Progenitor cell of endocrine pancreas (in vitro differentiated cells): ENCODE measurements at regions not wholly inside any gene's neighbourhood (a gene's known extent, or its start where the extent isn't known, plus 50 kb on each side); places are given as distances from the start of the nearest gene placed in this dataset.

Experiments
- DNase-seq: peaks from one replicate; pipeline ENCODE4 v3.0.0; 2021; ENCODE audit warnings: low spot score; ENCODE audit not compliant: unreplicated experiment
- H3K27ac Mint-ChIP-seq: 2 replicates; pipeline ENCODE4 v1.8.0; 2021; ENCODE audit warnings: mild to moderate bottlenecking, moderate library complexity, mixed read lengths
- H3K27me3 Mint-ChIP-seq: 2 replicates; pipeline ENCODE4 v1.8.0; 2021; ENCODE audit warnings: mixed read lengths
- H3K36me3 Mint-ChIP-seq: 2 replicates; pipeline ENCODE4 v1.8.0; 2022; ENCODE audit warnings: mixed read lengths; ENCODE audit not compliant: insufficient read depth
- H3K4me1 Mint-ChIP-seq: 2 replicates; pipeline ENCODE4 v1.8.0; 2021; ENCODE audit warnings: low read depth, mixed read lengths
- H3K4me3 Mint-ChIP-seq: 2 replicates; pipeline ENCODE4 v1.8.0; 2021; ENCODE audit warnings: low read depth, mild to moderate bottlenecking, moderate library complexity, mixed read lengths
- H3K9me3 Mint-ChIP-seq: 2 replicates; pipeline ENCODE4 v1.8.0; 2021; ENCODE audit warnings: low read depth, mixed read lengths
- TF ChIP-seq, protein P1 (sequence below): fragments of 200-600 bp; sonication (generic); IDR thresholded peaks from one replicate; pipeline ENCODE4 v1.5.0; 2021; ENCODE audit warnings: antibody characterized with exemption, mild to moderate bottlenecking; ENCODE audit not compliant: unreplicated experiment

DNA sequence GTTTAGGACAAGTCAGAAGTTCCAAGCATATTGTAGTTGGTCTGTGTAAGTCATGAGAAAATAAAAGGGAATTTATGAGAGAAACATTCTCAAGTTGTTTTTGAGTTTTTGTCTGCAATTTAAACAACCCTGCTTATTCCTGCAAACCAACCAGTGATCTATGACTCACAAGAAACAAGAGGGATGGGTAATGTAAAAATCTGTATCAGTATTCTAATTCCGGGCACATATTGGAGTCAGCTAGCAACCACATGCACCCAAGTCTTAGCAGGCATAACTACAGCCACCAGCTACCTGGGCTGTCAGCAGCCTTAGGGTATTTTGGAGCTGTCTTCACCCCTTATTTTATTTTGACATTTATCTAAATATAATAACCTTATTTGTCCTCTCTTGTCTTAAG, 128.7 kb upstream of the APC start:
- DNase-seq = no peak
- Mint-ChIP-seq H3K9me3 (no peaks in the 10 kb centered on the region), H3K4me3 (no peak overlapping the region), H3K27me3 (no peaks in the 10 kb centered on the region), H3K36me3 (no peaks in the 10 kb centered on the region), H3K4me1 (peaks cover 3% of the 10 kb centered on the region), H3K27ac (no peak overlapping the region)
- TF ChIP-seq, protein P1, sequence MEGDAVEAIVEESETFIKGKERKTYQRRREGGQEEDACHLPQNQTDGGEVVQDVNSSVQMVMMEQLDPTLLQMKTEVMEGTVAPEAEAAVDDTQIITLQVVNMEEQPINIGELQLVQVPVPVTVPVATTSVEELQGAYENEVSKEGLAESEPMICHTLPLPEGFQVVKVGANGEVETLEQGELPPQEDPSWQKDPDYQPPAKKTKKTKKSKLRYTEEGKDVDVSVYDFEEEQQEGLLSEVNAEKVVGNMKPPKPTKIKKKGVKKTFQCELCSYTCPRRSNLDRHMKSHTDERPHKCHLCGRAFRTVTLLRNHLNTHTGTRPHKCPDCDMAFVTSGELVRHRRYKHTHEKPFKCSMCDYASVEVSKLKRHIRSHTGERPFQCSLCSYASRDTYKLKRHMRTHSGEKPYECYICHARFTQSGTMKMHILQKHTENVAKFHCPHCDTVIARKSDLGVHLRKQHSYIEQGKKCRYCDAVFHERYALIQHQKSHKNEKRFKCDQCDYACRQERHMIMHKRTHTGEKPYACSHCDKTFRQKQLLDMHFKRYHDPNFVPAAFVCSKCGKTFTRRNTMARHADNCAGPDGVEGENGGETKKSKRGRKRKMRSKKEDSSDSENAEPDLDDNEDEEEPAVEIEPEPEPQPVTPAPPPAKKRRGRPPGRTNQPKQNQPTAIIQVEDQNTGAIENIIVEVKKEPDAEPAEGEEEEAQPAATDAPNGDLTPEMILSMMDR = no peak

GRCh38 chr5:112612663-112613062, 125.0 kb upstream of the APC start:
- no peaks in the 10 kb centered on the region for H3K36me3 Mint-ChIP-seq
- H3K4me3 Mint-ChIP-seq = no peak overlapping the region
- H3K27me3 Mint-ChIP-seq = no peaks in the 10 kb centered on the region
- no peak for DNase-seq
- TF ChIP-seq, protein P1 = no peak
- H3K9me3 Mint-ChIP-seq = no peaks in the 10 kb centered on the region
- H3K27ac Mint-ChIP-seq = no peak overlapping the region
- no peaks in the 10 kb centered on the region for H3K4me1 Mint-ChIP-seq

- no peak for DNase-seq
- H3K36me3 Mint-ChIP-seq = no peaks in the 10 kb centered on the region
- H3K27ac Mint-ChIP-seq = no peak overlapping the region
- no peak overlapping the region for H3K4me3 Mint-ChIP-seq
- H3K4me1 Mint-ChIP-seq = no peaks in the 10 kb centered on the region
- no peaks in the 10 kb centered on the region for H3K9me3 Mint-ChIP-seq
- TF ChIP-seq, protein P1 = no peak
- no peaks in the 10 kb centered on the region for H3K27me3 Mint-ChIP-seq
Observed at GRCh38 chr5:112614285-112614684, 123.4 kb upstream of the APC start.

- no peaks in the 10 kb centered on the region for H3K36me3 Mint-ChIP-seq
- H3K27me3 Mint-ChIP-seq = no peaks in the 10 kb centered on the region
- TF ChIP-seq, protein P1 = no peak
- no peaks in the 10 kb centered on the region for H3K9me3 Mint-ChIP-seq
- H3K4me1 Mint-ChIP-seq = no peaks in the 10 kb centered on the region
- no peak overlapping the region for H3K4me3 Mint-ChIP-seq
- no peak for DNase-seq
- H3K27ac Mint-ChIP-seq = no peak overlapping the region
Observed at GRCh38 chr5:112614986-112615385, 122.7 kb upstream of the APC start.

DNA sequence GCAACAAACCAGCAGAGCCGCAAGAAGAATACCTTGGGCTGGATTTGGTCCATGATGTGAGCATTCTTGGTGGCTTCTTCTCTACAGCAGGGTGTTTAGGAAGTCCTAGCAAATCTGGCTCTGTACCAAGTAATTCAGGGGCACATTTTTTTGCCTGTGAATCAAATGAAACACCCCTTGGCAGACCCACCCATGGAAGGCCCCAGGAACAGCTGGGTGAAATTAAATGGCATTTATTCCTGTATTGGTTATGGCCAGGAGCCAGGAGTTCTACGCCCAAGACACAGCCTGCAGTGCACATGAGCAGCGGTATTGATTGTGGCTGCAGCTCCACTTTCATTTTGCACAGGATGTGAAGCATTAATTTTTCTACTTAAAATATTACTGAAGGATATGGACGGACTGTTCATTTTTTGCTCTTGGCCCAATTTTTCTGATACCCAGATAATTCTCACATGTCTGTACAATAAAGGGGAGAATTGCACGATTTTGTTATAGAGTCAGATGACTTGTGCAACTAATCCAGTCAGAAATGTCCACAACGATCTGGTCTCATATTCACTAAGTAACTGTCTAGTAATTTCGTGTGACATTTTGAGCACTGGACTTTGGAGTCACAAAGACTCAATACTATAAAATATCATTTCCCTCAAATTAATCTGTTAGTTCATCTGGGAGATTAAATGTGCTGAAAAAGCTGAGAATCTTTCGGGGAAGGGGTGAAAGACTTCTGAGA, 120.7 kb upstream of the APC start:
- no peaks in the 10 kb centered on the region for H3K36me3 Mint-ChIP-seq
- H3K27ac Mint-ChIP-seq = no peak overlapping the region
- no peaks in the 10 kb centered on the region for H3K27me3 Mint-ChIP-seq
- H3K4me1 Mint-ChIP-seq = no peaks in the 10 kb centered on the region
- H3K4me3 Mint-ChIP-seq = no peak overlapping the region
- TF ChIP-seq, protein P1 = no peak
- no peaks in the 10 kb centered on the region for H3K9me3 Mint-ChIP-seq
- DNase-seq = no peak
